K562 (cell line): ENCODE measurements at regions not wholly inside any gene's neighbourhood (a gene's known extent, or its start where the extent isn't known, plus 50 kb on each side); places are given as distances from the start of the nearest gene placed in this dataset.

Experiments
- ARHGAP35 ChIP-seq: fragments of 450-650 bp; IDR thresholded peaks from 2 replicates; pipeline ENCODE4 v1.6.1; 2018; ENCODE audit not compliant: partially characterized antibody
- CCAR2 ChIP-seq: fragments of 200-400 bp; formaldehyde crosslinking; IDR thresholded peaks from 2 replicates; pipeline ENCODE4 v1.6.1; 2017; ENCODE audit warnings: mild to moderate bottlenecking, low read depth, low read length
- EP300 ChIP-seq: IDR thresholded peaks from 2 replicates; pipeline ENCODE4 v1.6.1; 2012; ENCODE audit warnings: low read length, improper control_type of control experiment
- EP400 ChIP-seq: fragments of 450-650 bp; IDR thresholded peaks from 2 replicates; pipeline ENCODE4 v1.6.1; 2017; ENCODE audit warnings: antibody characterized with exemption, mild to moderate bottlenecking, moderate library complexity
- FOXA1 ChIP-seq: fragments of 450-650 bp; IDR thresholded peaks from 2 replicates; pipeline ENCODE4 v1.6.1; 2016; ENCODE audit warnings: mild to moderate bottlenecking, borderline replicate concordance
- MXI1 ChIP-seq: IDR thresholded peaks from 2 replicates; pipeline ENCODE4 v1.6.1; 2011; ENCODE audit warnings: low read depth, mild to moderate bottlenecking, improper control_type of control experiment, low read length
- POLR2AphosphoS5 ChIP-seq: IDR thresholded peaks from 2 replicates; pipeline ENCODE4 v1.6.1; 2011; ENCODE audit warnings: mild to moderate bottlenecking, low read depth, low read length, moderate library complexity; ENCODE audit not compliant: control insufficient read depth, insufficient read depth
- TARDBP ChIP-seq: fragments of 450-650 bp; IDR thresholded peaks from 2 replicates; pipeline ENCODE4 v1.6.1; 2016
- ZNF165 ChIP-seq: fragments of 250-450 bp; sonication (Bioruptor Pico); IDR thresholded peaks from 2 replicates; pipeline ENCODE4 v1.4.0; 2020; ENCODE audit warnings: borderline replicate concordance
- ZNF785 ChIP-seq: fragments of 250-450 bp; sonication (Bioruptor Pico); IDR thresholded peaks from 2 replicates; pipeline ENCODE4 v1.4.0; 2020; ENCODE audit warnings: mild to moderate bottlenecking
- ZZZ3 ChIP-seq: fragments of 450-650 bp; IDR thresholded peaks from 2 replicates; pipeline ENCODE4 v1.6.1; 2016; ENCODE audit warnings: antibody characterized with exemption, mild to moderate bottlenecking, moderate library complexity
- TF ChIP-seq, protein P1 (sequence below), 2 experiments: fragments of 200-800 bp in 1 of 2; sonication (Bioruptor generic) in 1 of 2; sonication (generic) in 1 of 2; formaldehyde crosslinking in 1 of 2; IDR thresholded peaks in 1 of 2; conservative IDR thresholded peaks in 1 of 2; 2 replicates each; pipeline versions ENCODE4 v1.5.0 to v1.6.1; 2016 to 2020; ENCODE audit warnings: missing compliant biosample characterization in 1 of 2, missing genetic modification characterization in 1 of 2, missing genetic modification reagents in 1 of 2
- TF ChIP-seq, protein P2 (sequence below), 3 experiments: IDR thresholded peaks in 2 of 3; conservative IDR thresholded peaks in 1 of 3; 2 replicates each; pipeline ENCODE4 v1.5.1; 2011 to 2012; ENCODE audit warnings: low read length in 3 of 3, mild to moderate bottlenecking in 3 of 3, control low read depth in 2 of 3, improper control_type of control experiment in 1 of 3, inconsistent platforms in 1 of 3, low read depth in 1 of 3, mixed read lengths in 1 of 3, moderate library complexity in 1 of 3; ENCODE audit not compliant: insufficient read depth in 2 of 3

DNA sequence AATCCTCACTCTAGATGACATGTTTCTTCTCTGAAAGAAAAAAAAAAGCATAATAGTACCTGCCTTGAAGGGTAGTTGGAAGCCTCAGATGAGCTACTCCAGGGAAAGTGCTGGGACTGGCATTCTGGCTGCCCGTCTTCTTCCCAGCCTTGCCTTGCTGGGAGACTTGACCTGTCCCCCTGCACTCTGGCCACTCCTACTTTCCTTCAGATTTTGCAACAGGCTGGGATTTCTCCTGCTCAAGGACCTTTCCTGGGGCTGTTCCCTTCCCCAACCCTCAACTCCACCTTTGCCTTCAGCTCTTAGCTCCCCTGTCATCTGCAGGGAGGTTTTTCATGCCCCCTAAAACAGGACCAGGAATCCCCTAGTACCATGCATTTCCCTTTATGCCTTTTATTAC lies 609.9 kb upstream of the CFAP20DC start:
- TF ChIP-seq ARHGAP35: no peak
- no peak for TF ChIP-seq ZZZ3
- TF ChIP-seq, protein P1, sequence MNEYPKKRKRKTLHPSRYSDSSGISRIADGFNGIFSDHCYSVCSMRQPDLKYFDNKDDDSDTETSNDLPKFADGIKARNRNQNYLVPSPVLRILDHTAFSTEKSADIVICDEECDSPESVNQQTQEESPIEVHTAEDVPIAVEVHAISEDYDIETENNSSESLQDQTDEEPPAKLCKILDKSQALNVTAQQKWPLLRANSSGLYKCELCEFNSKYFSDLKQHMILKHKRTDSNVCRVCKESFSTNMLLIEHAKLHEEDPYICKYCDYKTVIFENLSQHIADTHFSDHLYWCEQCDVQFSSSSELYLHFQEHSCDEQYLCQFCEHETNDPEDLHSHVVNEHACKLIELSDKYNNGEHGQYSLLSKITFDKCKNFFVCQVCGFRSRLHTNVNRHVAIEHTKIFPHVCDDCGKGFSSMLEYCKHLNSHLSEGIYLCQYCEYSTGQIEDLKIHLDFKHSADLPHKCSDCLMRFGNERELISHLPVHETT (CRISPR knock-in tag; conservative IDR thresholded peaks at IDR 0.05 in 1 of 2, IDR thresholded peaks at IDR 0.05 in 1 of 2): no peak
- TF ChIP-seq CCAR2: no peak
- no peak for TF ChIP-seq FOXA1
- TF ChIP-seq EP300: no peak
- no peak for TF ChIP-seq MXI1
- TF ChIP-seq, protein P2, sequence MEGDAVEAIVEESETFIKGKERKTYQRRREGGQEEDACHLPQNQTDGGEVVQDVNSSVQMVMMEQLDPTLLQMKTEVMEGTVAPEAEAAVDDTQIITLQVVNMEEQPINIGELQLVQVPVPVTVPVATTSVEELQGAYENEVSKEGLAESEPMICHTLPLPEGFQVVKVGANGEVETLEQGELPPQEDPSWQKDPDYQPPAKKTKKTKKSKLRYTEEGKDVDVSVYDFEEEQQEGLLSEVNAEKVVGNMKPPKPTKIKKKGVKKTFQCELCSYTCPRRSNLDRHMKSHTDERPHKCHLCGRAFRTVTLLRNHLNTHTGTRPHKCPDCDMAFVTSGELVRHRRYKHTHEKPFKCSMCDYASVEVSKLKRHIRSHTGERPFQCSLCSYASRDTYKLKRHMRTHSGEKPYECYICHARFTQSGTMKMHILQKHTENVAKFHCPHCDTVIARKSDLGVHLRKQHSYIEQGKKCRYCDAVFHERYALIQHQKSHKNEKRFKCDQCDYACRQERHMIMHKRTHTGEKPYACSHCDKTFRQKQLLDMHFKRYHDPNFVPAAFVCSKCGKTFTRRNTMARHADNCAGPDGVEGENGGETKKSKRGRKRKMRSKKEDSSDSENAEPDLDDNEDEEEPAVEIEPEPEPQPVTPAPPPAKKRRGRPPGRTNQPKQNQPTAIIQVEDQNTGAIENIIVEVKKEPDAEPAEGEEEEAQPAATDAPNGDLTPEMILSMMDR (IDR thresholded peaks at IDR 0.05 in 2 of 3, conservative IDR thresholded peaks at IDR 0.05 in 1 of 3; ENCODE audit: insufficient read depth in 2 of 3, low read depth in 1 of 3, low read length in 3 of 3): no peak
- TF ChIP-seq TARDBP: no peak
- TF ChIP-seq EP400: no peak
- TF ChIP-seq POLR2AphosphoS5: no peak
- TF ChIP-seq ZNF165: no peak
- no peak for TF ChIP-seq ZNF785 (CRISPR knock-in tag)
